Tongue (tissue), 1 donor: ENCODE measurements at regions not wholly inside any gene's neighbourhood (a gene's known extent, or its start where the extent isn't known, plus 50 kb on each side); places are given as distances from the start of the nearest gene placed in this dataset.
"Not testable (repeated sequence)": the region's sequence is repeated elsewhere in the genome, so short reads cannot be mapped to it uniquely, and the experiment has no call there.

ENCODE experiments used
- DNase-seq: peaks from one replicate; pipeline ENCODE4 v3.0.0-alpha.2; 2015

- DNase-seq = not testable (repeated sequence)
Observed at GRCh38 chr9:93879662-93880407, 75.3 kb downstream of the BARX1 start.

- DNase-seq = no peak
Observed at GRCh38 chr9:93875330-93875729, 79.8 kb downstream of the BARX1 start.

- DNase-seq = no peak
Observed at GRCh38 chr9:93874242-93874641, 80.9 kb downstream of the BARX1 start.

- DNase-seq = no peak
Observed at GRCh38 chr9:93871286-93871685, 83.9 kb downstream of the BARX1 start.

- DNase-seq = no peak
Observed at GRCh38 chr9:93869863-93870262, 85.3 kb downstream of the BARX1 start.

GRCh38 chr9:93869088-93869487, 86.1 kb downstream of the BARX1 start:
- DNase-seq = peak; percentile 13

- no peak for DNase-seq
Observed at GRCh38 chr9:93865716-93866115, 89.4 kb downstream of the BARX1 start.

- no peak for DNase-seq
Observed at GRCh38 chr9:93865245-93865644, 89.9 kb downstream of the BARX1 start.

GRCh38 chr9:93864840-93865239, 90.3 kb downstream of the BARX1 start:
- no peak for DNase-seq

GRCh38 chr9:93864032-93864431, 91.1 kb downstream of the BARX1 start:
- DNase-seq = peak; percentile 66

- DNase-seq = no peak
Observed at GRCh38 chr9:93862877-93863545, 92.1 kb downstream of the BARX1 start.

- no peak for DNase-seq
Observed at GRCh38 chr9:93861736-93862358, 93.3 kb downstream of the BARX1 start.

- no peak for DNase-seq
Observed at GRCh38 chr9:93860694-93861658, 94.2 kb downstream of the BARX1 start.

- DNase-seq = no peak
Observed at GRCh38 chr9:93859431-93860215, 95.5 kb downstream of the BARX1 start.

- no peak for DNase-seq
Observed at GRCh38 chr9:93857528-93857927, 97.6 kb downstream of the BARX1 start.

- no peak for DNase-seq
Observed at GRCh38 chr9:93852728-93853127, 102.4 kb downstream of the BARX1 start.

- DNase-seq = no peak
Observed at GRCh38 chr9:93846349-93846748, 108.8 kb downstream of the BARX1 start.

- DNase-seq = no peak
Observed at GRCh38 chr9:93843396-93843795, 111.8 kb downstream of the BARX1 start.

- no peak for DNase-seq
Observed at GRCh38 chr9:93830606-93831005, 124.5 kb downstream of the BARX1 start.

- peak; percentile 19 for DNase-seq
Observed at GRCh38 chr9:93830012-93830596, 125.1 kb downstream of the BARX1 start.
